DMS153 (cell line): ENCODE measurements at regions not wholly inside any gene's neighbourhood (a gene's known extent, or its start where the extent isn't known, plus 50 kb on each side); places are given as distances from the start of the nearest gene placed in this dataset.
"Not testable (repeated sequence)": the region's sequence is repeated elsewhere in the genome, so short reads cannot be mapped to it uniquely, and the experiment has no call there.

Experiments
- DNase-seq: peaks from one replicate; lab custom pipeline; 2025; lab: John Stamatoyannopoulos, UW

- DNase-seq = no peak
Observed at GRCh38 chrX:111041018-111041462, 55.0 kb upstream of the PAK3 start.

GRCh38 chrX:111040377-111041017 lies 55.5 kb upstream of the PAK3 start:
- no peak for DNase-seq

DNA sequence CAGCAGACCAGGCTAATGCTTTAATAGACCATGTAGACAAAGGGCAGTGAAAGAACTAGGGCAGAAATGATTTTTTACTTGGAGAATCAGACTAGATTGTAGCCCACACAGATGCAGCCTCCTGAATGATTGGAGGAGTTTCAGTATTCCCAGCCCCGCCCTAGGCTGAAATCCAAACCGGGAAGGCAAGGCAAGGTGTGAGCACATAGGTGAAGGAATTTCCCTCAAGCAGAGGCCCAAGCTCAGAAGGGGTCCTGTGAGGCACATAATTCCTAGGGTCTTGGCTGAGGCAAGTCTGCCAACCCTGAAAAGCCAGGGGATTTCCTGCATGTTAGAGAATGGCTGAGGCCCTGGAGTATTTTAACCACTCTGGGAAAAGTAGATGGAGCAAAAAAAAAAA lies 56.4 kb upstream of the PAK3 start:
- no peak for DNase-seq

DNA sequence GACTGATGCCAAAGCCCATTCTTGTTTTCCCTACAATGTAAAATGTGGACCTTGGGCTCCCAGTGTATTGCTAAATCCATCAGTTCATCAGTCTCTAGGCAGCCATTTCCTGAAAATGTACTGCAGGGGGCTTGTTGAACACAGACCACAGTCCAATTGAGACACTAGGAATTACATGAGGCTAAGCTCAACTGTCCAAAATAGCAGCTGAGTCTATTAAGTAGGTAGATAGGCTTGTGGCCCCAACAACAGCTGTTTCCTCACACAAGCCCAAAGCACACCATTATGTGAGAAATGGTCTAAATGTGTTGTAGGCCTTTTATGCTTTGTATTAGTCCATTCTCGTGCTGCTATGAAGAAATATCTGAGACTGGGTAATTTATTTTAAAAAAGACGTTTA lies 60.0 kb upstream of the PAK3 start:
- DNase-seq = no peak

DNA sequence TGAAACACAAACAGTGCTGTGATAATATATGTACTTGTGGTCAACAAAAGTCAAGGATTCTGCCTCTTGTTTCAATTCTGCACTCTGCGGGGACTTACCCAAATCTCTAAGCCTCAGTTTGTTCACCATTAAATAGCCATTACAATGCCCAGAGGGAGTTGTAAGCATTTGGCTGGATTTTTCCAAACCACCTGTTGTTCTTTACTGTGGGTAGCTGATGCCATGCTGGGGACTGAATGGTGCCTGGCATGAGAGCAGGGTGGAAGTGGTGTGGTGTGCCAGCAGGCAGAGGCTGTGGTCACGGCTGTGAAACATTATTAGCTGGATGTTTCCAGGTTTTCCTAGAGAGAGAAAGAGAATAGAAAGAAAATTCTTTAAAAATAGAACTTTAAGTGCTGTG lies 60.7 kb upstream of the PAK3 start:
- no peak for DNase-seq

- not testable (repeated sequence) for DNase-seq
Observed at GRCh38 chrX:111022998-111023397, 73.0 kb upstream of the PAK3 start.

- DNase-seq = no peak
Observed at GRCh38 chrX:111020283-111020682, 75.7 kb upstream of the PAK3 start.

- DNase-seq = no peak
Observed at GRCh38 chrX:111013778-111014455, 82.1 kb upstream of the PAK3 start.

DNA sequence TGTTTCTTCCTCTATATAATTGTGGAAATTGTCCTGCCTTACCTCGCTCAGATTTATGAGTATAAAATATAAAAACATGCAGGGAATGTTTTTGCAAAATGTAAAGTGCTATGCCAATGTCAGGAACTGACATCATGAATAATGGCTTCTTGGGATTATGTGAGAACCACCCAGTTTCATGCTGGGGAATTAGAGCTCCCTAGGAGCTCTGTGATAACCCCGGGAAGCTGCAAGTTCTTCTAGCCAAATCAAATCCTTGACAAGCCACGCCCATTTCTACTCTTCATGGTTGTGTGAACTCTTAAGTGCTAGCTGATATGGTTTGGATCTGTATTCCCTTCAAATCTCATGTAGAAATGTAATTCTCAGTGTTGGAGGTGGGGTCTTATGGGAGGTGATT lies 85.9 kb upstream of the PAK3 start:
- no peak for DNase-seq

GRCh38 chrX:111009256-111009655 lies 86.7 kb upstream of the PAK3 start:
- DNase-seq = no peak

GRCh38 chrX:111008126-111008525 lies 87.9 kb upstream of the PAK3 start:
- DNase-seq = no peak

- no peak for DNase-seq
Observed at GRCh38 chrX:111007238-111007637, 88.8 kb upstream of the PAK3 start.

GRCh38 chrX:111006116-111006515 lies 89.9 kb upstream of the PAK3 start:
- no peak for DNase-seq

DNA sequence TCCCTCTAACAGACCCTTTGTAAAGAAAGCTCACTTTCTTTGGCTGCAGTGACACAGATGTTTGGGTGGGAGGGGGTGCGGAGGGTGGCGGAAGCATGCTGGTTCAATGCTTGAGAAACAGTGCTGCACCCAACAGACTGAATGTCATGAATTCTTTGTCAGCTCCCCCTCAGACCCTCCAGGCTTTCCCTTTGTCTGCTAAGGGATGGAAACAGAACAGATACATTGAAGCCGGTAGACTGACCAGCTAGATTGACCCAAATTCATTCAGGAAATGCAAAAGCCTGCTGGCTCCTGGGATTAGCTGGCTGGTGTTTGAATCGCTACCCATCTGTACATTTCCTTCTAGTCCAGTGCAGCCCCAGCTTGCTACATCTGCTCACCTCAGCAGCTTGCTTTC lies 90.8 kb upstream of the PAK3 start:
- no peak for DNase-seq

GRCh38 chrX:111003118-111003517 lies 92.9 kb upstream of the PAK3 start:
- DNase-seq = no peak

DNA sequence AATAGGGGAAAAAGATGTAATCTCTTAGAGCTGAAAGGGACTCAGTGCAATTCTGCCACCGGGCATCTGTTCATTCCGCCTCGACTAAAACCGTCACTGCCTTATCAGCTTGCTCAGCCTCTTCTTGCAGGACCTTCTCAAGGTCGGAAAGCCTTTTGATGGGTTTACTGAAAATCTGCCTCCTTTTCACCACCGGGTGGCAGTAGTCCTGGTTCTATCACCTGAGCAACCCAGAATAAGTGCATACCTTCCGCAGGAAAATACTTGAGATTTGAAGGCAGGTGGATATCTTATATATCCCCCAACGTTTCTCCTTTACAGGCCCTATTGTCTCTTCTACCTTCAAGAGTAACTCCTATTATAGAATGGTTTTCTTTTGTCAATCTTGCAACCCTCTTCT lies 103.4 kb upstream of the PAK3 start:
- DNase-seq = no peak

DNA sequence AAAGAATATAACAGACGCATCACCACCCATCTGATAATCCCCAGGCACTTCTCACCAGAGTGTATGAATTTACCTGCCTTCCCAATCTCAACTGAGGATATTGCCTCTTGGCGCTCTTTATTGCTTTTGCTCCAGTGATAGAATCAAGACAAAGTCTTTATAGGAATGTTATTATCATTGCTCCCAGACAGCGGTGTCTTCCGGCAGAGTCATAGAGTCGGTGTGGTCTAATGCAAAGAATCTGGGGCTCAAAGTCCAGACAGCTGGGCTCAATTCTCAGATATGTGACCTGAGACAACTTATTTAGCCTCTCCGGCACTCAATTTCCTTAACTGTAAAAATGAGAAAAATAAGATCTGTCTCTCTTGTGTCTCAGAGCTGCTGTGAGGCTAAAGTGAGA lies 106.1 kb upstream of the PAK3 start:
- DNase-seq = no peak

GRCh38 chrX:110989447-110989846 lies 106.5 kb upstream of the PAK3 start:
- no peak for DNase-seq

- DNase-seq = no peak
Observed at GRCh38 chrX:110987292-110987691, 108.7 kb upstream of the PAK3 start.

GRCh38 chrX:110985470-110985869 lies 110.5 kb upstream of the PAK3 start:
- DNase-seq = no peak

DNA sequence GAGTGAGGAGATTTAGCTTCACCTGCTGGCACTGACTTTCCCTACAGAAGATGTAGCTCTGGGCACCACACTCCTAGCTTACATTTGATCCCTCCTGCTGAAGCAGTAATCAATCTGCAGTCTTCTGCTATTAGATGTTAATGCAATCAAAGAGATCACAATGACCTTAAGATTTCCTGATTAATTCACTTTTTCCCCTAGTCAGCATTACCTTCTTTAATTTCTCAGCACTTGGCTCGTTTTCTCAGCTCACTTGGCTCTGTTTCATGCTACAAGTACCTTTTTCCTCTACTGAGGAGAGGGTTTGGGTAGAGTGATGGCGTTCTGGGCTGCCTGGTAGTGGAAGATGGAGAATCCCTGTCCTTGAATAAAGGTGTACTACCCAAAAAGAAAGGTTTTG lies 113.0 kb upstream of the PAK3 start:
- DNase-seq = no peak

- no peak for DNase-seq
Observed at GRCh38 chrX:110966839-110967238, 129.2 kb upstream of the PAK3 start.

DNA sequence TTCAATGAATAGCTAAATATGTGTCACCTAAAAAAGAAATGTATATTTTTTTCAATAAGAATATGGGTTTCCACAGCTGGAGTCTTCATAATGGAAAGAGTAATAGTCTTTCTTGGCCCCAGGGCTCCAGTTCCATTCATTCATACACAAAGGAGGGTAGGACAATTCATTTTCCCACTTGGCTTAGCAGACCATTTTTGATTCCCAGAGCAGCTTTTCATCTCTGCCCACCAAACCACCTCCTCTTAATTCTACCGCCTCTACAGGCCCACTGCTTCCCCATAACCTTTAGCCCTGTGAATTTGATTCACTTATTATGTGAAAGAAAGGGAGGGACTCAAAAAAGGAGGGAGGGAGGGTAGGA lies 129.9 kb upstream of the PAK3 start:
- no peak for DNase-seq

DNA sequence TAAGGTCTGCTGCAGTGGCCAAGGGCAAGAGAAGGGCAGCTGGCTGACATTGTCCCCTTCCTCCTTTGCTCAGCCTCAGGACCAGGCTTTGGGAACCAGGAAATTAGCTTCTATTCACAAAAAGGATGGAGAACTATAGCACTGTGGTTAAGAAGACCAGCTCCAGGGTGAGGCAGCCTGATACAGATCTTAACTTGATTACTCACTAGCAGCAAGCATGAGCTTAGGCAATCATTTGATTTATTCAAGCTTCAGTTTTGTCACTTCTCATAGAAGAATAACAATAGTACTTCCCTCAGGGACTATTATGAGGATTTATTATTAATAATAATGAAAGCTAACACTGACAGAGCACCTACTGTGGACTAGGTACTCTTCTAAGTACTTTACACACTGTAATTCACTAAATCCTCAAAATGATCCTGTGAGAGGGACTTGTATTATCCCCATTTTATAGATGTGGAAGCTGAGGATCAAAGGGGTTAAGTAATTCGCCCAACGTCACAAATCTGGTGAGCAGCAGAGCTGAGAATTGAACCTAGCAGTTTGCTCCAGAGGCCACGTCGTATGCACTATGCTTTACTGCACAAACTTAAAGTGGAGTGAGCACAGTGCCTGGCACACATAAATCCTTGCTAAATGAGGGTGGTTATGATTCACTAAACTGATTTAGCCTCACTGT lies 130.4 kb upstream of the PAK3 start:
- no peak for DNase-seq
